Common myeloid progenitor, CD34-positive (primary cell): ENCODE measurements at regions not wholly inside any gene's neighbourhood (a gene's known extent, or its start where the extent isn't known, plus 50 kb on each side); places are given as distances from the start of the nearest gene placed in this dataset.

Experiments used
- CTCF ChIA-PET: fragments of 350-600 bp; sonication (Branson Sonifier 250); formaldehyde crosslinking; loops from one replicate; lab custom pipeline; 2021; ENCODE audit warnings: antibody characterized with exemption; lab: Charles Lee
- POLR2A ChIA-PET: fragments of 350-600 bp; sonication (Branson Sonifier 250); formaldehyde crosslinking; loops from one replicate; lab custom pipeline; 2021; ENCODE audit warnings: antibody characterized with exemption; lab: Charles Lee
- DNase-seq, 3 donors: peaks; one replicate each; pipeline versions ENCODE4 v3.0.0 to v3.0.0-alpha.2; 2013
- H3K27ac ChIP-seq, 2 experiments: 1 replicate in 1 of 2; 2 replicates in 1 of 2; pipeline ENCODE4 v1.7.0; 2013; ENCODE audit warnings: inconsistent platforms in 2 of 2, low read length in 2 of 2, mild to moderate bottlenecking in 2 of 2, low read depth in 1 of 2, moderate library complexity in 1 of 2; ENCODE audit not compliant: severe bottlenecking in 2 of 2, insufficient read depth in 1 of 2, poor library complexity in 1 of 2
- H3K27me3 ChIP-seq, 5 experiments: replicated peaks in 2 of 5; 1 replicate in 3 of 5; 2 replicates in 2 of 5; pipeline versions ENCODE4 v1.6.1 to v1.7.0; 2013; ENCODE audit warnings: low read length in 4 of 5, mild to moderate bottlenecking in 2 of 5, moderate library complexity in 2 of 5, inconsistent platforms in 1 of 5; ENCODE audit not compliant: insufficient read depth in 5 of 5, control insufficient read depth in 4 of 5
- H3K36me3 ChIP-seq, 4 experiments: 1 replicate in 2 of 4; 2 replicates in 2 of 4; pipeline versions ENCODE4 v1.6.1 to v1.7.0; 2013; ENCODE audit warnings: low read length in 3 of 4, control low read depth in 1 of 4, mild to moderate bottlenecking in 1 of 4; ENCODE audit not compliant: control insufficient read depth in 4 of 4, insufficient read depth in 4 of 4
- H3K4me1 ChIP-seq, 4 experiments: 1 replicate in 3 of 4; 2 replicates in 1 of 4; pipeline versions ENCODE4 v1.6.1 to v1.7.1; 2013; ENCODE audit warnings: low read length in 3 of 4, mild to moderate bottlenecking in 3 of 4, control low read depth in 1 of 4, inconsistent platforms in 1 of 4, moderate library complexity in 1 of 4; ENCODE audit not compliant: control insufficient read depth in 4 of 4, insufficient read depth in 4 of 4; ENCODE audit errors: control extremely low read depth in 1 of 4
- H3K4me3 ChIP-seq, 7 experiments: 1 replicate in 4 of 7; 2 replicates in 3 of 7; pipeline versions ENCODE4 v1.5.1 to v1.7.0; 2013; ENCODE audit warnings: mild to moderate bottlenecking in 7 of 7, low read length in 6 of 7, moderate library complexity in 6 of 7, inconsistent platforms in 2 of 7, low read depth in 2 of 7, control low read depth in 1 of 7; ENCODE audit not compliant: insufficient read depth in 4 of 7, control insufficient read depth in 1 of 7; ENCODE audit errors: extremely low read depth in 1 of 7
- H3K9me3 ChIP-seq, 5 experiments: 1 replicate in 4 of 5; 2 replicates in 1 of 5; pipeline versions ENCODE4 v1.6.1 to v1.7.1; 2013; ENCODE audit warnings: low read length in 4 of 5, mild to moderate bottlenecking in 2 of 5, inconsistent platforms in 1 of 5, low read depth in 1 of 5, moderate library complexity in 1 of 5; ENCODE audit not compliant: control insufficient read depth in 4 of 5, insufficient read depth in 2 of 5; ENCODE audit errors: control extremely low read depth in 1 of 5
- WGBS: methylation state at CpG from one replicate; pipeline ENCODE4 v1.1.5; 2013; ENCODE audit not compliant: insufficient coverage; 5-methylcytosine and 5-hydroxymethylcytosine counted together

DNA sequence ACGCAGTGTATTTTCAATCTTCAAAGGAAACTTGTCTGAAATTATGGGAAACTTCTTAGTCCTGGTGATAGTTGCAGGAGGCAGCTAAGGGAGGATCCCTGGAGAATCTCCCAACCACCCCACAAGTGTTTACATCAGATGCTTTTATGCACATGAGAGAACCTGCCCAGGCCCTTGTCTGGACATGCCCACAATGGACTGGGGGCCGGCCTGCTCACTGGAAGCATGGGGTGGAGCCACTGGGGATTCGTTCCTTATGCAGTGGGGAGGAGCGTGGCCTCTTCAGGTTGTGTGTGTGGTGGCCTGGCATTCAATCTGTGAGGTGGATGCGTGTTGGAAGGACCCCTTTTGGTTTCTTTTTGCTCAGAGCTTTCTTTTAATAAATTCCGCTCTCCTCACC is 398.7 kb upstream of the PPP1R2C start:
- DNase-seq, result no peak
- ChIA-PET POLR2A (no interaction called here), CTCF (no interaction called here)
- 95% methylated on average over 5 of the region's 6 CpGs for WGBS
- Histone ChIP-seq H3K36me3 (no peaks in the 10 kb centered on the region), H3K27me3 (no peaks in the 10 kb centered on the region), H3K27ac (no peak overlapping the region), H3K9me3 (no peaks in the 10 kb centered on the region), H3K4me3 (no peak overlapping the region), H3K4me1 (no peaks in the 10 kb centered on the region)

GRCh38 chrX:43188296-43188695 is 410.3 kb upstream of the PPP1R2C start:
- no peak for DNase-seq
- Histone ChIP-seq H3K27me3 (no peaks in the 10 kb centered on the region), H3K4me3 (no peak overlapping the region), H3K9me3 (no peaks in the 10 kb centered on the region), H3K36me3 (no peaks in the 10 kb centered on the region), H3K4me1 (no peaks in the 10 kb centered on the region), H3K27ac (no peak overlapping the region)
- ChIA-PET CTCF (no interaction called here), POLR2A (no interaction called here)
- no CpG with 5 or more reads among the region's 1 CpG for WGBS

- POLR2A ChIA-PET, result no interaction called here
- Histone ChIP-seq H3K4me1 (no peaks in the 10 kb centered on the region), H3K9me3 (peaks cover 0 to 4% (median 2%) of the 10 kb centered on the region in 5 experiments), H3K27me3 (no peaks in the 10 kb centered on the region), H3K4me3 (no peak overlapping the region), H3K36me3 (no peaks in the 10 kb centered on the region), H3K27ac (no peak overlapping the region)
- no peak for DNase-seq
- CTCF ChIA-PET, result interaction anchor here (0.6 kb wide), 1 partner anchor 239 kb away, joined by 3 read pairs; no protein-coding TSS in a partner anchor
Observed at GRCh38 chrX:43211570-43211969, 433.6 kb upstream of the PPP1R2C start.

- POLR2A ChIA-PET, result no interaction called here
- no peaks in the 10 kb centered on the region for H3K27me3 ChIP-seq
- CTCF ChIA-PET, result no interaction called here
- H3K36me3 ChIP-seq, result no peaks in the 10 kb centered on the region
- H3K9me3 ChIP-seq, result peaks cover 0 to 4% (median 2%) of the 10 kb centered on the region in 5 experiments
- WGBS, result 80% methylated on average over 1 of the region's 2 CpGs
- no peak overlapping the region for H3K27ac ChIP-seq
- no peak for DNase-seq
- H3K4me3 ChIP-seq, result no peak overlapping the region
- no peaks in the 10 kb centered on the region for H3K4me1 ChIP-seq
Observed at GRCh38 chrX:43218198-43218597, 437.9 kb upstream of the MAOA start.

- no peak for DNase-seq
- CTCF ChIA-PET, result no interaction called here
- H3K27ac ChIP-seq, result no peak overlapping the region
- POLR2A ChIA-PET, result no interaction called here
- peaks cover 0 to 1% (median 0%) of the 10 kb centered on the region in 5 experiments for H3K9me3 ChIP-seq
- no peaks in the 10 kb centered on the region for H3K36me3 ChIP-seq
- no peak overlapping the region for H3K4me3 ChIP-seq
- H3K27me3 ChIP-seq, result no peaks in the 10 kb centered on the region
- no peaks in the 10 kb centered on the region for H3K4me1 ChIP-seq
Observed at GRCh38 chrX:43224496-43224895, 431.6 kb upstream of the MAOA start.

DNA sequence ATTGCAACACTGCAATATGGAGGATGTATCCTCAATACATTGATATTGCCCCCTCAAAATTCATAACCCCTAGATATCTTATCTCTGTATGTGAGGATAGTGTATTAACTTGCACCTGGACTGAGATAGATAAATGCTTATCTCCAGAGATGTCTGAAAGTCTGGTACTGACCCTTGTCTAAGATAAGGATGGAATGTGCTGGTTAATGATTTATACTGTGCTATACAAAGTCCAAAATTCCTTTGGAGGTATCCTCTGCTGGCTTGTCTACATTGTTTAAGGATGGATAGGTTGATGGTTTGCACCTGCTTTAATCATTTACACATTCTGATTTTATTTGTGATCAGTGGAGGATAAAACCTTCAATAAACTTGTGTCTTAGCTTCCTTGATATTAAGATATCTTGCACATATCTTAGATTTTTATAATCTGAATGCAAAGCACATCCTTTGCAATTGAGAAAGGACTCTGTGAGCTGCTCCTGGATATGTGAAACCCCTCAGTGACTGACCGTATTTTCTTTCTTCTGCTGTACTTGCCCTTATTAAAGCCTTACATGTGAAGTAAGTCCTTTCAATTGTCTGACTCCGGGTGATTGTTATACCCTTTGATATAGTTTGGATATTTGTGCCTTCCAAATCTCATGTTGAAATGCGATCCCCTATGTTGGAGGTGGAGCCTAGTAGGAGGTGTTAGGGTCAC is 430.3 kb upstream of the MAOA start:
- no peaks in the 10 kb centered on the region for H3K4me1 ChIP-seq
- WGBS, result 87% methylated on average over 3 of the region's 3 CpGs
- POLR2A ChIA-PET, result no interaction called here
- peaks cover 0 to 1% (median 0%) of the 10 kb centered on the region in 5 experiments for H3K9me3 ChIP-seq
- DNase-seq, result no peak
- no peaks in the 10 kb centered on the region for H3K36me3 ChIP-seq
- no peak overlapping the region for H3K4me3 ChIP-seq
- no peaks in the 10 kb centered on the region for H3K27me3 ChIP-seq
- CTCF ChIA-PET, result no interaction called here
- no peak overlapping the region for H3K27ac ChIP-seq

DNA sequence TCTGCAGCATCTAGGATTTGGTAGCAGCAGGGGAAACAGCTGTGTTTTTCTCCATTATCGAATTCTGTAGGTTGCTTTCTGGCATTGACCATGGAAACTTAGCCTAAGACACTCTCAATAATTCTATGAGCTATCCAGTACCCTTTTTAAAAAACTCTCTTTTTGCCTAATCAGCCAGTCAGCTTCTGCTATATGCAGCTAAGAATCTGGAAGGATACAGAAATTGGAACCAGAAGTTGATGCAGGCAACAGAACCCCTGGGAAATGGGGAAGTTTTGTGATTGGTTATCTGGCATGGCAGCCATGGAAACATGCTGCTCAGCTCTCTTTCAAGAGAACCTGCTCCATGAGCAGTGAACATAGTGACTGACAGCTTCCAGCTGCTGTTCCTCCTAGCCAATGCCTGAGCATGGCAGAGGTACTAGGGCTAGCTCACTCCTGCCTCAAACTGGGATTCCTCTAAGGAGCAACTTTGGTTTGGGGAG is 417.6 kb upstream of the MAOA start:
- no peak for DNase-seq
- Histone ChIP-seq H3K27ac (no peak overlapping the region), H3K4me1 (no peaks in the 10 kb centered on the region), H3K4me3 (no peak overlapping the region), H3K27me3 (peaks cover 0 to 2% (median 0%) of the 10 kb centered on the region in 5 experiments), H3K9me3 (no peaks in the 10 kb centered on the region), H3K36me3 (no peaks in the 10 kb centered on the region)
- POLR2A ChIA-PET, result no interaction called here
- 100% methylated on average over 1 of the region's 1 CpG for WGBS
- CTCF ChIA-PET, result no interaction called here
